Endothelial cell (in vitro differentiated cells): ENCODE measurements at regions not wholly inside any gene's neighbourhood (a gene's known extent, or its start where the extent isn't known, plus 50 kb on each side); places are given as distances from the start of the nearest gene placed in this dataset.

Source experiments
- DNase-seq: peaks from one replicate; pipeline ENCODE4 v3.0.0; 2021; ENCODE audit warnings: low spot score
- H3K27ac Mint-ChIP-seq: one replicate; pipeline ENCODE4 v1.8.0; 2021; ENCODE audit warnings: mixed read lengths, inconsistent platforms; ENCODE audit not compliant: unreplicated experiment
- H3K27me3 Mint-ChIP-seq: one replicate; pipeline ENCODE4 v1.8.0; 2021; ENCODE audit warnings: mild to moderate bottlenecking, moderate library complexity, mixed read lengths, inconsistent platforms; ENCODE audit not compliant: unreplicated experiment
- H3K36me3 Mint-ChIP-seq: one replicate; pipeline ENCODE4 v1.8.0; 2021; ENCODE audit warnings: mild to moderate bottlenecking, low read depth, mixed read lengths, inconsistent platforms; ENCODE audit not compliant: unreplicated experiment
- H3K4me1 Mint-ChIP-seq: one replicate; pipeline ENCODE4 v1.8.0; 2021; ENCODE audit warnings: mild to moderate bottlenecking, mixed read lengths, inconsistent platforms; ENCODE audit not compliant: unreplicated experiment
- H3K4me3 Mint-ChIP-seq: one replicate; pipeline ENCODE4 v1.8.0; 2021; ENCODE audit warnings: mild to moderate bottlenecking, mixed read lengths, inconsistent platforms; ENCODE audit not compliant: unreplicated experiment
- H3K9me3 Mint-ChIP-seq: one replicate; pipeline ENCODE4 v1.8.0; 2021; ENCODE audit warnings: mixed read lengths, inconsistent platforms; ENCODE audit not compliant: unreplicated experiment
- TF ChIP-seq, protein P1 (sequence below): fragments of 200-600 bp; sonication (generic); IDR thresholded peaks from one replicate; pipeline ENCODE4 v1.5.0; 2021; ENCODE audit warnings: antibody characterized with exemption; ENCODE audit not compliant: unreplicated experiment

DNA sequence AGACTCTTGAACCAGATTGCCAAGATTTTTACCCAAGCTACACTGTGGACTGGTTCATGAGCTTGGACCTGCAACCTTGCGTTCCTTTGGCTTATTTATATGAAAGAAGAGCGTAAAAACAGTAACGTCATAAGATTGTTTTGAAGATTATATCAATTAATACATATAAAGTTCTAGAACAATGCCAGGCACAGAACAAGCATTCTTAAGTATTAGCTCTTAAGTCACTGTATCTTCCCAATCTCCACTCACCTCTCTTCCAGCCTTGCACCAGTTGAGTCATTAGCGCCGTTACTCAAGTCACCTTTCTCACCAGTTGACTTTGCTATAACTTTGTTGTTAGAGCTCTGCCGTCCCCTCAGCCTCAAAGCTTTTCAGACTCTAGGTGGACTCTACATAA is 415.7 kb downstream of the PLK2 start:
- Mint-ChIP-seq H3K9me3 (no peaks in the 10 kb centered on the region), H3K4me3 (no peak overlapping the region), H3K27me3 (peaks cover 3% of the 10 kb centered on the region), H3K36me3 (no peaks in the 10 kb centered on the region), H3K27ac (no peak overlapping the region), H3K4me1 (peaks cover 5% of the 10 kb centered on the region)
- DNase-seq: no peak
- TF ChIP-seq, protein P1, sequence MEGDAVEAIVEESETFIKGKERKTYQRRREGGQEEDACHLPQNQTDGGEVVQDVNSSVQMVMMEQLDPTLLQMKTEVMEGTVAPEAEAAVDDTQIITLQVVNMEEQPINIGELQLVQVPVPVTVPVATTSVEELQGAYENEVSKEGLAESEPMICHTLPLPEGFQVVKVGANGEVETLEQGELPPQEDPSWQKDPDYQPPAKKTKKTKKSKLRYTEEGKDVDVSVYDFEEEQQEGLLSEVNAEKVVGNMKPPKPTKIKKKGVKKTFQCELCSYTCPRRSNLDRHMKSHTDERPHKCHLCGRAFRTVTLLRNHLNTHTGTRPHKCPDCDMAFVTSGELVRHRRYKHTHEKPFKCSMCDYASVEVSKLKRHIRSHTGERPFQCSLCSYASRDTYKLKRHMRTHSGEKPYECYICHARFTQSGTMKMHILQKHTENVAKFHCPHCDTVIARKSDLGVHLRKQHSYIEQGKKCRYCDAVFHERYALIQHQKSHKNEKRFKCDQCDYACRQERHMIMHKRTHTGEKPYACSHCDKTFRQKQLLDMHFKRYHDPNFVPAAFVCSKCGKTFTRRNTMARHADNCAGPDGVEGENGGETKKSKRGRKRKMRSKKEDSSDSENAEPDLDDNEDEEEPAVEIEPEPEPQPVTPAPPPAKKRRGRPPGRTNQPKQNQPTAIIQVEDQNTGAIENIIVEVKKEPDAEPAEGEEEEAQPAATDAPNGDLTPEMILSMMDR: no peak

DNA sequence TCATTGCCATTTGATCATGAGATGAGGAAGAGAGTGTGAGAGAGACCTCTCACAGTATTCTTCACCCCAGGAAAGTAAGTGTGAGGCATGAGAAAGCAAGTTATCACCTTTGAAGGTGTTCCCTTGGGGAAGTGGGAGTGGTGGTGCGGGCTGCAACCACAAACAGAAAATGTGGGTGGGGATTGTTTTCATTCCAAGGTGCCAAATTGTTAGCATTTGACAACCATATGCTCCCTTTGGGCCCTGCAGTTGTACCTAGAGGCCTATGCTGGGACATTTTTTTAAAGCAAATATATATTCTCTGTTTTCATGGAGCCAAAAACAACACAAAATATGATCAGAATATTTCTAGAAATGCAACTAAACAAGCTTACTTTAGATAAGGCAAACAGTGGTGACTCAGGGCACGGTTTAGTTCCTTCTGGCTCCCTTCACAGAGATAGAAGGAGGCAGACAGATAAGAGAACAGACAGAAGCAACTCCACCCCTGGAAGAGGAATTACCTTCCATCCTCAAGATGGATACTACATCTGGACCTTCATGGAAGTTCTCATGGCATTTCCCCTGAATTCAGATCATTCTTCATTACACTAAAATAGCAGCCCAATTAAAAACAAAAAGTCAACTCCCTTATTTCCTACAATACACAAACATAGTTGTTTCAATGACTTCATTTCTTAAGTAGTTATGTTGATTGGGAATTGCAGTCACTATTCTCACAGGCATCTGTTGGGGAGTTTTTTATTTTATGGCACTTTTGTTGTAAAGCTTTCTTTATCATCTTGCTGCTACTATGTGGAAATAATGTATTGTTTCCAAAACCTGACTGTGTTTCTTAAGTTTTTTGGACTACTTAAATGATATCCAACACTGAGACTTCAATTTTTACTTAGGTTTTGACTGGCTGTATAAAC is 416.6 kb downstream of the PLK2 start:
- no peaks in the 10 kb centered on the region for H3K36me3 Mint-ChIP-seq
- H3K4me1 Mint-ChIP-seq: peaks cover 5% of the 10 kb centered on the region
- no peak overlapping the region for H3K4me3 Mint-ChIP-seq
- H3K27ac Mint-ChIP-seq: no peak overlapping the region
- no peaks in the 10 kb centered on the region for H3K9me3 Mint-ChIP-seq
- peaks cover 1% of the 10 kb centered on the region for H3K27me3 Mint-ChIP-seq
- no peak for DNase-seq
- TF ChIP-seq, protein P1: no peak

DNA sequence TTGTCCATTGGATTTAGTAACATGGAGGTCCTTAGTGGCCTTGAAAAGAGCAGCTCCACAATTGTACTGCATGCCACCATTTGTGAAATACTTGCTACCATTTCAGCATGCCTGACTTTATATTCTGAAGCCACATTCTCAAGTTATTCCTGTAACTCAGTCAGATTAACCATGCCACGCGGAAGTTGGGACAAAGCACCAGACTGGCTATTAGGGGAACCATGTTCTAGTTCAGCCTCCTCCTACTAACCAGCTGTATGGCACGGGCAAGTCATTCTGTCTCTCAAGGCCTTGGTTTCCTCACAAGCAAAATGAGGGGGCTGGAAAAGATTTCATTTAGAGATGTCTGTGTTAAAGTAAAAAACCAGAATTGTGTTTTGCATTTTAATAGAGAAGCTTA is 418.0 kb downstream of the PLK2 start:
- TF ChIP-seq, protein P1: no peak
- DNase-seq: no peak
- Mint-ChIP-seq H3K4me1 (peaks cover 5% of the 10 kb centered on the region), H3K4me3 (no peak overlapping the region), H3K9me3 (no peaks in the 10 kb centered on the region), H3K36me3 (no peaks in the 10 kb centered on the region), H3K27ac (no peak overlapping the region), H3K27me3 (peaks cover 1% of the 10 kb centered on the region)

DNA sequence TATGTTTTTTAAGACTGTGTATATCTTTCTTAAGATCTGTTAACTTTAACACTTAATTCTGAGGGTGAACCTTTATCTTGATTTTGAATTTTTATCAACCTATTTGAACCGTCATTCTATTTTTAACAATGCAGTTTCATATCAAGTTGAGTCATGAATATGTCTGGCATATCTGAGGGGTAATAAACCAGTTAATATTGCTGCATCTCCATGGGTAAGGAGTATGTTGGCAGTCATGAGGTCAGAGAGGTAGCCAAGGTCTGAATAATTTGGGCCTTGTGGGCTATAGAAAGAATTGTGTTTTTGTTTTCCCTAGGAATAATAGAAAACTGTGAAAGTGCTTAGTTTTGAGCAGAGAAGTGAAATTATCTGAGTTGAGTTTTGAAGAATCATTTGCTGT is 419.0 kb downstream of the PLK2 start:
- H3K4me3 Mint-ChIP-seq: no peak overlapping the region
- H3K27me3 Mint-ChIP-seq: peaks cover 1% of the 10 kb centered on the region
- H3K36me3 Mint-ChIP-seq: no peaks in the 10 kb centered on the region
- no peaks in the 10 kb centered on the region for H3K9me3 Mint-ChIP-seq
- TF ChIP-seq, protein P1: no peak
- H3K4me1 Mint-ChIP-seq: peaks cover 5% of the 10 kb centered on the region
- DNase-seq: no peak
- H3K27ac Mint-ChIP-seq: no peak overlapping the region

DNA sequence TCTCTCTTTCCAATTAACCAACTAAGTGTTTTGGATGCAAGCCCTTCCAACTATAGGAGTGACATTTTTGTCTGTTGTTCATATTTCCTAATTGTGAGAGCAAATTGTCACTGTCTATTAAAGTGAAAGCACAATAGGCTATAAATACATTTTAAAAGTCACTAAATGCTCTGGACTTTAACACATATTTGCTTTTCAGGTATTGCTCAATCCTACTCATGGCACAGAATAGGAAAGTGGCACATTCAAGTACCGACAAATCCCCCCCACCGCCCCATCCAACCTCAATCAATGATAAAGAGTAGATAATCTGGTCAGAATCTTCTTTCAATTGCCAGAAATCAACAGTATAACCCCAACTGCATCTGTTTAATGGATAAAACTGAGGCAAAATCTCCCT is 419.8 kb downstream of the PLK2 start:
- Mint-ChIP-seq H3K9me3 (no peaks in the 10 kb centered on the region), H3K27ac (no peak overlapping the region), H3K4me1 (peaks cover 5% of the 10 kb centered on the region), H3K36me3 (no peaks in the 10 kb centered on the region), H3K27me3 (peaks cover 1% of the 10 kb centered on the region), H3K4me3 (no peak overlapping the region)
- TF ChIP-seq, protein P1: no peak
- no peak for DNase-seq
